ENCODE measurements at regions not wholly inside any gene's neighbourhood (a gene's known extent, or its start where the extent isn't known, plus 50 kb on each side); places are given as distances from the start of the nearest gene placed in this dataset.
"Not testable (repeated sequence)": the region's sequence is repeated elsewhere in the genome, so short reads cannot be mapped to it uniquely, and the experiment has no call there.

DNA sequence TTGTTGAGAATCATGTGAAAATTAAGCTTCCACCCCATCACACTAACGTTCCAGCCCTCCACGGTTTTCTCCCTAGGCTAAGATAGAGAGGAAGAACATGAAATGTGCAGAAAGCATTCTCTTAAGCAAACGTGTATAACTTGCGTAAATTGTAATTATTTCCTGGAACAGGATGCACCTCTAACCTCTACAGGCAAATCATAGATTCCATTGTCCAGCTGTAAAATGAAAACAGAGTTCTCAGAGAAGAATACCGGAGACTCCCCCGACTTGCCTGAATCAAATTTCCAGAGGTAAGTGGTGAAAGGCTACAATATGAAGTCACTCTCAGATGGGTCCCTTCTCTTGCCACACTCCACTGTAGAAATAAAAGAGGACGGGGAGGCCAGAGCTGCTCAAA lies 211.4 kb downstream of the FAM72C start:
- TF ChIP-seq POLR2A (IDR thresholded peaks at IDR 0.05) = not testable (repeated sequence)
- TF ChIP-seq, protein P1, sequence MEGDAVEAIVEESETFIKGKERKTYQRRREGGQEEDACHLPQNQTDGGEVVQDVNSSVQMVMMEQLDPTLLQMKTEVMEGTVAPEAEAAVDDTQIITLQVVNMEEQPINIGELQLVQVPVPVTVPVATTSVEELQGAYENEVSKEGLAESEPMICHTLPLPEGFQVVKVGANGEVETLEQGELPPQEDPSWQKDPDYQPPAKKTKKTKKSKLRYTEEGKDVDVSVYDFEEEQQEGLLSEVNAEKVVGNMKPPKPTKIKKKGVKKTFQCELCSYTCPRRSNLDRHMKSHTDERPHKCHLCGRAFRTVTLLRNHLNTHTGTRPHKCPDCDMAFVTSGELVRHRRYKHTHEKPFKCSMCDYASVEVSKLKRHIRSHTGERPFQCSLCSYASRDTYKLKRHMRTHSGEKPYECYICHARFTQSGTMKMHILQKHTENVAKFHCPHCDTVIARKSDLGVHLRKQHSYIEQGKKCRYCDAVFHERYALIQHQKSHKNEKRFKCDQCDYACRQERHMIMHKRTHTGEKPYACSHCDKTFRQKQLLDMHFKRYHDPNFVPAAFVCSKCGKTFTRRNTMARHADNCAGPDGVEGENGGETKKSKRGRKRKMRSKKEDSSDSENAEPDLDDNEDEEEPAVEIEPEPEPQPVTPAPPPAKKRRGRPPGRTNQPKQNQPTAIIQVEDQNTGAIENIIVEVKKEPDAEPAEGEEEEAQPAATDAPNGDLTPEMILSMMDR (IDR thresholded peaks at IDR 0.05 in 4 of 5, conservative IDR thresholded peaks at IDR 0.05 in 1 of 5) = not testable (repeated sequence)

Measured in gastrocnemius medialis (tissue), 4 donors.